VCaP (cell line): ENCODE measurements at regions not wholly inside any gene's neighbourhood (a gene's known extent, or its start where the extent isn't known, plus 50 kb on each side); places are given as distances from the start of the nearest gene placed in this dataset.

Experiments
- H3K27ac ChIP-seq: fragments of 450-650 bp; 2 replicates; pipeline ENCODE4 v1.5.1; 2017
- CTCF ChIP-seq: fragments of 450-650 bp; conservative IDR thresholded peaks from 2 replicates; pipeline ENCODE4 v1.5.1; 2017; ENCODE audit warnings: mild to moderate bottlenecking, moderate library complexity

GRCh38 chr2:15738943-15739342 lies 147.3 kb downstream of the DDX1 start:
- H3K27ac ChIP-seq = no peak overlapping the region
- TF ChIP-seq CTCF = no peak

- no peak overlapping the region for H3K27ac ChIP-seq
- TF ChIP-seq CTCF = no peak
Observed at GRCh38 chr2:15744820-15745219, 153.2 kb downstream of the DDX1 start.

- TF ChIP-seq CTCF = no peak
- H3K27ac ChIP-seq = no peak overlapping the region
Observed at GRCh38 chr2:15745350-15745749, 153.7 kb downstream of the DDX1 start.

- no peak overlapping the region for H3K27ac ChIP-seq
- TF ChIP-seq CTCF = no peak
Observed at GRCh38 chr2:15745907-15746702, 154.4 kb downstream of the DDX1 start.

- TF ChIP-seq CTCF = no peak
- H3K27ac ChIP-seq = no peak overlapping the region
Observed at GRCh38 chr2:15746703-15747550, 155.3 kb downstream of the DDX1 start.

GRCh38 chr2:15747603-15748471 lies 156.2 kb downstream of the DDX1 start:
- TF ChIP-seq CTCF = no peak
- H3K27ac ChIP-seq = no peak overlapping the region
